MM.1S (cell line): ENCODE measurements at regions not wholly inside any gene's neighbourhood (a gene's known extent, or its start where the extent isn't known, plus 50 kb on each side); places are given as distances from the start of the nearest gene placed in this dataset.
"Not testable (repeated sequence)": the region's sequence is repeated elsewhere in the genome, so short reads cannot be mapped to it uniquely, and the experiment has no call there.

Experiments used
- DNase-seq: peaks from one replicate; pipeline ENCODE4 v3.0.0-alpha.2; 2015
- H2AFZ ChIP-seq: fragments of 300-600 bp; sonication (generic); 2 replicates; pipeline ENCODE4 v1.6.0; 2016; ENCODE audit warnings: antibody characterized with exemption, low read length
- H3F3A ChIP-seq: fragments of 300-600 bp; sonication (generic); 2 replicates; pipeline ENCODE4 v1.6.1; 2016; ENCODE audit warnings: mild to moderate bottlenecking, antibody characterized with exemption, low read length, moderate library complexity, mixed read lengths; ENCODE audit not compliant: insufficient read depth
- H3K27ac ChIP-seq: fragments of 300-600 bp; sonication (generic); 2 replicates; pipeline ENCODE4 v1.5.1; 2016; ENCODE audit warnings: mild to moderate bottlenecking, low read length
- H3K27me3 ChIP-seq: fragments of 300-600 bp; sonication (generic); replicated peaks from 2 replicates; pipeline ENCODE4 v1.6.0; 2016; ENCODE audit warnings: low read length; ENCODE audit not compliant: insufficient read depth
- H3K36me3 ChIP-seq: fragments of 300-600 bp; sonication (generic); replicated peaks from 2 replicates; pipeline ENCODE4 v1.6.1; 2016; ENCODE audit warnings: mild to moderate bottlenecking, low read length, mixed read lengths; ENCODE audit not compliant: insufficient read depth
- H3K4me1 ChIP-seq: fragments of 300-600 bp; sonication (generic); 2 replicates; pipeline ENCODE4 v1.6.1; 2016; ENCODE audit warnings: low read length, mixed read lengths
- H3K4me2 ChIP-seq: fragments of 300-600 bp; sonication (generic); 2 replicates; pipeline ENCODE4 v1.6.0; 2016; ENCODE audit warnings: low read depth, low read length
- H3K4me3 ChIP-seq: fragments of 300-600 bp; sonication (generic); 2 replicates; pipeline ENCODE4 v1.5.1; 2016; ENCODE audit warnings: low read length, mixed read lengths
- H3K79me2 ChIP-seq: fragments of 300-600 bp; sonication (generic); 2 replicates; pipeline ENCODE4 v1.6.1; 2016; ENCODE audit warnings: mixed run types, low read length, mixed read lengths
- H3K9ac ChIP-seq: fragments of 300-600 bp; sonication (generic); 2 replicates; pipeline ENCODE4 v1.6.1; 2016; ENCODE audit warnings: low read length, mixed read lengths
- H3K9me2 ChIP-seq: fragments of 300-600 bp; sonication (generic); replicated peaks from 2 replicates; pipeline ENCODE4 v1.6.1; 2016; ENCODE audit warnings: mild to moderate bottlenecking, low read length, mixed read lengths; ENCODE audit not compliant: insufficient read depth
- H3K9me3 ChIP-seq: fragments of 300-600 bp; sonication (generic); replicated peaks from 2 replicates; pipeline ENCODE4 v1.6.1; 2016; ENCODE audit warnings: mild to moderate bottlenecking, low read length, mixed read lengths; ENCODE audit not compliant: insufficient read depth
- H4K20me1 ChIP-seq: fragments of 300-600 bp; sonication (generic); 2 replicates; pipeline ENCODE4 v1.6.1; 2016; ENCODE audit warnings: mild to moderate bottlenecking, low read length, moderate library complexity, mixed read lengths; ENCODE audit not compliant: insufficient read depth
- CTCF ChIP-seq: fragments of 300-600 bp; sonication (generic); IDR thresholded peaks from 2 replicates; pipeline ENCODE4 v1.5.1; 2016; ENCODE audit warnings: antibody characterized with exemption, low read length, mixed read lengths
- EZH2 ChIP-seq: fragments of 300-600 bp; sonication (generic); optimal IDR thresholded peaks from 2 replicates; pipeline ENCODE3; 2017; ENCODE audit warnings: low read depth, mild to moderate bottlenecking, antibody characterized with exemption, low read length, mixed read lengths
- EZH2phosphoT487 ChIP-seq: fragments of 300-600 bp; sonication (generic); IDR thresholded peaks from 2 replicates; pipeline ENCODE4 v1.6.1; 2018; ENCODE audit warnings: antibody characterized with exemption, low read length

- H3K9me2 ChIP-seq, result no peaks in the 10 kb centered on the region
- no peak overlapping the region for H3K4me3 ChIP-seq
- no peaks in the 10 kb centered on the region for H4K20me1 ChIP-seq
- no peaks in the 10 kb centered on the region for H3K27me3 ChIP-seq
- H3K9ac ChIP-seq, result no peak overlapping the region
- no peaks in the 10 kb centered on the region for H3K79me2 ChIP-seq
- H2AFZ ChIP-seq, result no peak overlapping the region
- TF ChIP-seq CTCF, result no peak
- H3K36me3 ChIP-seq, result no peaks in the 10 kb centered on the region
- no peak overlapping the region for H3K27ac ChIP-seq
- H3F3A ChIP-seq, result peaks cover 6% of the 10 kb centered on the region
- H3K4me1 ChIP-seq, result peaks cover 7% of the 10 kb centered on the region
- no peak for DNase-seq
- no peak overlapping the region for H3K4me2 ChIP-seq
- no peaks in the 10 kb centered on the region for H3K9me3 ChIP-seq
These were observed 366.3 kb upstream of the FAR2 start for GRCh38 chr12:28782812-28783211.

- Histone ChIP-seq H3K27ac (no peak overlapping the region), H3K9me2 (no peaks in the 10 kb centered on the region), H3K4me2 (no peak overlapping the region), H3K36me3 (no peaks in the 10 kb centered on the region), H3K9me3 (no peaks in the 10 kb centered on the region), H3K9ac (no peak overlapping the region), H3F3A (no peaks in the 10 kb centered on the region), H3K4me1 (no peaks in the 10 kb centered on the region), H4K20me1 (no peaks in the 10 kb centered on the region), H3K79me2 (no peaks in the 10 kb centered on the region), H3K27me3 (no peaks in the 10 kb centered on the region), H2AFZ (no peak overlapping the region), H3K4me3 (no peak overlapping the region)
- DNase-seq, result no peak
- no peak for TF ChIP-seq CTCF
- TF ChIP-seq EZH2phosphoT487, result no peak
- TF ChIP-seq EZH2, result no peak
These were observed 361.9 kb upstream of the FAR2 start for GRCh38 chr12:28787151-28787550.

DNA sequence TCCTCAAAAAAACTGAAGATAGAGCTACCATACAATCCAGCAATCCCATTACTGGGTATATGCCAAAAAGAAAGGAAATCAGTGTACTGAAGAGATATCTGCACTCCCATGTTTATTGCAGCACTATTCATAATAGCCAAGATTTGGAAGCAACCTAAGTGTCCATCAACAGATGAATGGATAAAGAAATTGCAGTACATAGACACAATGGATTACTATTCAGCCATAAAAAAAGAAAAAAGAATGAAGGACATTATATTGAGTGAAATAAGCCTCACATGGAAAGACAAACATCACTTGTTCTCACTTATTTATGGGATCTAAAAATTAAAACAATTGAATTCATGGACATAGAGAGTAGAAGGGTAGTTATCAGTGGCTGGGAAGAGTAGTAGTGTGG is 360.8 kb upstream of the FAR2 start:
- not testable (repeated sequence) for H3K4me2 ChIP-seq, DNase-seq

DNA sequence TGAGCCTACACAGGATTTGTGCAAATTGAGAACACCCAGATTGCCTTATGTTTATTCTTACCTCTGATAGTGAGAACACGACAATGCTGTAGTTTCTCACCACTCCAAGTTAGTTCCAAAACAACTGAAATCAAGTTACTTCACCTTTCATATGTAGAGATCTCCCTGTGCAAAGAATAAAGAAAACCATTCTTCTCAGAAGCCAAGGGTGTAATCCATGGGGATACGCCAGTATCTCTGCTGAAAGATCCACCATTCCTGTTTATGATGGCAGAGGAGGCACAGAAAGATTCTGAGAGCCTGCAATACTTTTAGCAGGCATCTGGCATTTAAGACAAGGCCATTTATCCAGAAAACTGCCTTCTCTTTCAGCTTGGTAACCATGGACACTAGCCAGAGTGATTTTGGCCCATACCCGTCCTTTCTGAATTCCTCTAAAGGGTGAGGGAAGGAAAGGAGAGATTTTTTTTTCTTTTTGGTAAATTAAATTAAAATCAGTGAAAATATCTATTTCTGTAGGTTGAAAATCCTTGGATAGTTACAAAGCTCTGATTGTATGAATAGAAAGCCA is 355.4 kb upstream of the FAR2 start:
- no peak for TF ChIP-seq EZH2
- no peak for TF ChIP-seq EZH2phosphoT487
- TF ChIP-seq CTCF, result no peak
- Histone ChIP-seq H3F3A (0 out of 2 replicates have a peak, but pooled peaks cover 5% of the 10 kb centered on the region), H3K79me2 (no peaks in the 10 kb centered on the region), H3K4me3 (no peak overlapping the region), H3K9ac (no peak overlapping the region), H3K4me1 (peaks cover 9% of the 10 kb centered on the region; the same call in 1 of the 2 replicates), H4K20me1 (no peaks in the 10 kb centered on the region), H3K27ac (no peak overlapping the region), H2AFZ (no peak overlapping the region), H3K9me2 (no peaks in the 10 kb centered on the region), H3K36me3 (no peaks in the 10 kb centered on the region), H3K27me3 (no peaks in the 10 kb centered on the region), H3K9me3 (no peaks in the 10 kb centered on the region), H3K4me2 (no peak overlapping the region)
- no peak for DNase-seq

More for the DNA sequence above, 360.8 kb upstream of the FAR2 start:
- H2AFZ ChIP-seq, H3K36me3 ChIP-seq, H3K27me3 ChIP-seq, H3K9ac ChIP-seq, H3K9me3 ChIP-seq, H3K9me2 ChIP-seq, H3K4me1 ChIP-seq, H3K27ac ChIP-seq, H3K79me2 ChIP-seq, H4K20me1 ChIP-seq, H3K4me3 ChIP-seq, H3F3A ChIP-seq: not testable (repeated sequence)
